H9 (cell line): ENCODE measurements at regions not wholly inside any gene's neighbourhood (a gene's known extent, or its start where the extent isn't known, plus 50 kb on each side); places are given as distances from the start of the nearest gene placed in this dataset.

ENCODE experiments used
- DNase-seq: peaks from one replicate; pipeline ENCODE4 v3.0.0-alpha.2; 2017
- H2AFZ ChIP-seq: one replicate; pipeline ENCODE4 v1.6.1; 2013; ENCODE audit warnings: mild to moderate bottlenecking, low read length, control low read depth, moderate library complexity
- H2AK5ac ChIP-seq: 2 replicates; pipeline ENCODE4 v1.6.1; 2013; ENCODE audit warnings: low read length, control low read depth, mixed read lengths; ENCODE audit not compliant: insufficient read length
- H2BK120ac ChIP-seq: one replicate; pipeline ENCODE4 v1.6.1; 2013; ENCODE audit warnings: low read depth, mild to moderate bottlenecking, low read length, control low read depth, inconsistent platforms; ENCODE audit not compliant: poor library complexity, severe bottlenecking
- H2BK12ac ChIP-seq: 2 replicates; pipeline ENCODE4 v1.6.1; 2013; ENCODE audit warnings: low read length, control low read depth, mixed read lengths, low read depth; ENCODE audit not compliant: insufficient read length
- H2BK15ac ChIP-seq: 2 replicates; pipeline ENCODE4 v1.6.1; 2013; ENCODE audit warnings: low read depth, low read length, control low read depth
- H2BK20ac ChIP-seq: one replicate; pipeline ENCODE4 v1.6.1; 2013; ENCODE audit warnings: low read depth, mild to moderate bottlenecking, low read length, control low read depth, inconsistent platforms; ENCODE audit not compliant: poor library complexity, severe bottlenecking
- H2BK5ac ChIP-seq: 2 replicates; pipeline ENCODE4 v1.6.1; 2013; ENCODE audit warnings: low read length, control low read depth, mixed read lengths; ENCODE audit not compliant: insufficient read length
- H3K14ac ChIP-seq: 2 replicates; pipeline ENCODE4 v1.6.1; 2013; ENCODE audit warnings: low read length, control low read depth; ENCODE audit not compliant: insufficient read depth
- H3K18ac ChIP-seq: 2 replicates; pipeline ENCODE4 v1.6.1; 2013; ENCODE audit warnings: low read depth, mild to moderate bottlenecking, mixed read lengths, low read length, control low read depth; ENCODE audit not compliant: insufficient read length
- H3K23ac ChIP-seq: 2 replicates; pipeline ENCODE4 v1.6.1; 2013; ENCODE audit warnings: low read length, control low read depth, mixed read lengths, low read depth; ENCODE audit not compliant: insufficient read length
- H3K23me2 ChIP-seq: 2 replicates; pipeline ENCODE4 v1.6.1; 2013; ENCODE audit warnings: low read depth, mild to moderate bottlenecking, mixed read lengths, low read length, control low read depth; ENCODE audit not compliant: insufficient read length, poor library complexity, severe bottlenecking
- H3K27ac ChIP-seq: 2 replicates; pipeline ENCODE4 v1.5.1; 2013; ENCODE audit warnings: low read length, control low read depth, mixed read lengths, low read depth; ENCODE audit not compliant: insufficient read length
- H3K27me3 ChIP-seq: 2 replicates; pipeline ENCODE4 v1.6.1; 2013; ENCODE audit warnings: low read length, control low read depth, inconsistent platforms; ENCODE audit not compliant: insufficient read depth
- H3K4ac ChIP-seq: 2 replicates; pipeline ENCODE4 v1.6.1; 2013; ENCODE audit warnings: low read depth, mild to moderate bottlenecking, control low read depth, inconsistent platforms, low read length, moderate library complexity
- H3K4me1 ChIP-seq: 2 replicates; pipeline ENCODE4 v1.6.1; 2013; ENCODE audit warnings: low read length, control low read depth, inconsistent platforms; ENCODE audit not compliant: insufficient read depth
- H3K4me2 ChIP-seq: 2 replicates; pipeline ENCODE4 v1.6.1; 2013; ENCODE audit warnings: low read length, control low read depth, mixed read lengths; ENCODE audit not compliant: insufficient read length, insufficient read depth
- H3K56ac ChIP-seq: 2 replicates; pipeline ENCODE4 v1.6.1; 2013; ENCODE audit warnings: low read depth, mild to moderate bottlenecking, mixed read lengths, low read length, control low read depth; ENCODE audit not compliant: insufficient read length
- H3K79me1 ChIP-seq: 2 replicates; pipeline ENCODE4 v1.6.1; 2013; ENCODE audit warnings: low read depth, mild to moderate bottlenecking, moderate library complexity, low read length, control low read depth, inconsistent platforms; ENCODE audit not compliant: insufficient read depth, poor library complexity, severe bottlenecking
- H3K79me2 ChIP-seq: 2 replicates; pipeline ENCODE4 v1.6.1; 2013; ENCODE audit warnings: low read length, control low read depth, inconsistent platforms; ENCODE audit not compliant: insufficient read depth
- H3K9ac ChIP-seq: 2 replicates; pipeline ENCODE4 v1.6.1; 2013; ENCODE audit warnings: low read length, control low read depth, mixed read lengths; ENCODE audit not compliant: insufficient read length; ENCODE audit errors: extremely low read depth
- H3K9me3 ChIP-seq: one replicate; pipeline ENCODE4 v1.6.1; 2013; ENCODE audit warnings: low read depth, low read length, inconsistent platforms; ENCODE audit not compliant: control insufficient read depth
- H3T11ph ChIP-seq: one replicate; pipeline ENCODE4 v1.6.1; 2013; ENCODE audit warnings: mild to moderate bottlenecking, low read length, control low read depth, inconsistent platforms
- H4K20me1 ChIP-seq: one replicate; pipeline ENCODE4 v1.6.1; 2013; ENCODE audit not compliant: control insufficient read depth, insufficient read length, insufficient read depth
- H4K5ac ChIP-seq: 2 replicates; pipeline ENCODE4 v1.6.1; 2013; ENCODE audit warnings: low read depth, mild to moderate bottlenecking, mixed read lengths, low read length, control low read depth; ENCODE audit not compliant: insufficient read length
- H4K8ac ChIP-seq: replicated peaks from 2 replicates; pipeline ENCODE4 v1.6.1; 2013; ENCODE audit warnings: low read length, control low read depth, mixed read lengths, low read depth; ENCODE audit not compliant: insufficient read length
- H4K91ac ChIP-seq: 2 replicates; pipeline ENCODE4 v1.6.1; 2013; ENCODE audit warnings: low read depth, mild to moderate bottlenecking, moderate library complexity, mixed read lengths, low read length, control low read depth; ENCODE audit not compliant: insufficient read length
- H3K27ac Mint-ChIP-seq, 3 experiments: 2 replicates in 2 of 3; 3 replicates in 1 of 3; pipeline ENCODE4 v1.8.0; 2020 to 2021; ENCODE audit warnings: mixed read lengths in 3 of 3, mild to moderate bottlenecking in 1 of 3, moderate library complexity in 1 of 3
- H3K27me3 Mint-ChIP-seq: 2 replicates; pipeline ENCODE4 v1.8.0; 2021; ENCODE audit warnings: low read depth, mild to moderate bottlenecking, moderate library complexity, mixed read lengths
- H3K36me3 Mint-ChIP-seq, 3 experiments: 2 replicates in 2 of 3; 3 replicates in 1 of 3; pipeline ENCODE4 v1.8.0; 2020 to 2021; ENCODE audit warnings: low read depth in 3 of 3, mixed read lengths in 3 of 3; ENCODE audit not compliant: insufficient read depth in 1 of 3
- H3K4me1 Mint-ChIP-seq, 2 experiments: 2 replicates each; pipeline ENCODE4 v1.8.0; 2020; ENCODE audit warnings: mixed read lengths in 2 of 2
- H3K4me3 Mint-ChIP-seq, 2 experiments: 2 replicates in 1 of 2; 3 replicates in 1 of 2; pipeline ENCODE4 v1.8.0; 2020 to 2021; ENCODE audit warnings: mild to moderate bottlenecking in 2 of 2, mixed read lengths in 2 of 2, moderate library complexity in 1 of 2
- H3K9me3 Mint-ChIP-seq, 2 experiments: 2 replicates in 1 of 2; 3 replicates in 1 of 2; pipeline ENCODE4 v1.8.0; 2020; ENCODE audit warnings: mild to moderate bottlenecking in 2 of 2, mixed read lengths in 2 of 2, moderate library complexity in 1 of 2
- CTCF ChIP-seq: fragments of 200-600 bp; sonication (generic); conservative IDR thresholded peaks from 3 replicates; pipeline ENCODE4 v1.8.0; 2021; ENCODE audit warnings: antibody characterized with exemption, mild to moderate bottlenecking
- WGBS: extraction: QIAGEN DNeasy Blood & Tissue Kit; methylation state at CpG from one replicate; pipeline ENCODE4 v1.1.7; 2013; ENCODE audit warnings: missing lambda C conversion rate, low lambda C conversion rate, mixed read lengths; ENCODE audit not compliant: insufficient read length; ENCODE audit errors: extremely low coverage; 5-methylcytosine and 5-hydroxymethylcytosine counted together

- no peak for DNase-seq
- no peak overlapping the region for H2BK5ac ChIP-seq
- no peak overlapping the region for H2AK5ac ChIP-seq
- Mint-ChIP-seq H3K27me3 (peaks cover 10% of the 10 kb centered on the region), H3K27ac (no peak overlapping the region), H3K4me3 (no peak overlapping the region), H3K4me1 (peaks cover 6 to 14% of the 10 kb centered on the region in 2 experiments), H3K9me3 (no peaks in the 10 kb centered on the region), H3K36me3 (no peaks in the 10 kb centered on the region)
- no peak overlapping the region for H3K4me2 ChIP-seq
- H3K18ac ChIP-seq = no peak overlapping the region
- no peaks in the 10 kb centered on the region for H3K27me3 ChIP-seq
- TF ChIP-seq CTCF = no peak
- H3K14ac ChIP-seq = no peak overlapping the region
- H2BK120ac ChIP-seq = no peak overlapping the region
- H3T11ph ChIP-seq = no peak overlapping the region
- no peak overlapping the region for H3K23ac ChIP-seq
- no peaks in the 10 kb centered on the region for H3K23me2 ChIP-seq
- no peaks in the 10 kb centered on the region for H3K79me2 ChIP-seq
- H4K91ac ChIP-seq = no peak overlapping the region
- H3K56ac ChIP-seq = no peak overlapping the region
- H3K4me1 ChIP-seq = no peaks in the 10 kb centered on the region
- H4K20me1 ChIP-seq = no peaks in the 10 kb centered on the region
- H4K5ac ChIP-seq = no peak overlapping the region
- H3K4ac ChIP-seq = no peak overlapping the region
- no peak overlapping the region for H2BK20ac ChIP-seq
- no peak overlapping the region for H3K27ac ChIP-seq
- no peak overlapping the region for H3K9ac ChIP-seq
- no peak overlapping the region for H2AFZ ChIP-seq
- H2BK12ac ChIP-seq = no peak overlapping the region
- WGBS = no CpG with 5 or more reads among the region's 25 CpGs
- H3K9me3 ChIP-seq = no peaks in the 10 kb centered on the region
- no peak overlapping the region for H2BK15ac ChIP-seq
- no peaks in the 10 kb centered on the region for H3K79me1 ChIP-seq
- no peak overlapping the region for H4K8ac ChIP-seq
Observed at GRCh38 chr7:156017916-156018700, 205.8 kb upstream of the SHH start.
